SH-SY5Y (cell line): ENCODE measurements at regions not wholly inside any gene's neighbourhood (a gene's known extent, or its start where the extent isn't known, plus 50 kb on each side); places are given as distances from the start of the nearest gene placed in this dataset.

Experiments
- GATA2 ChIP-seq: IDR thresholded peaks from 2 replicates; pipeline ENCODE4 v1.6.1; 2011; ENCODE audit warnings: mild to moderate bottlenecking, low read depth, low read length
- GATA3 ChIP-seq: IDR thresholded peaks from 2 replicates; pipeline ENCODE4 v1.6.1; 2011; ENCODE audit warnings: low read depth, mild to moderate bottlenecking, low read length, moderate library complexity

DNA sequence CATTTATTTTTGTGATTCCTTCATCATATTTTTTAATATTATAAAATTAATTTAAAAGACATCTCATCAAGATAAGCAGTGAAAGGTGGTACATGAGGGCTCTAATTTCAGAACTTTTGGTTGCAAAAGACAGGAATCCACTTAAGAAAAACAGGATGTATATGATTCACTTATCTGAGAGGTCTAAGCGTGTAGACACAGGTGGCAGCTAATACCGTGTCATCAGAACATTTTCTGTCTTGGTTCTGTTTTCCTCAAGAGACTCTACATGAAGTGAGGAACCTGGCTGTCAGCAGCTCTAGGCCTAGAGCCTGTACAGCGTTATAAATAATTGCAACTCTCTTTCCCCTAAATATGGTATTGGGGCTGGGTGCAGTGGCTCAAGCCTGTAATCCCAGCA, 433.7 kb upstream of the NAALADL2 start:
- TF ChIP-seq GATA2 (no peak), GATA3 (no peak)

DNA sequence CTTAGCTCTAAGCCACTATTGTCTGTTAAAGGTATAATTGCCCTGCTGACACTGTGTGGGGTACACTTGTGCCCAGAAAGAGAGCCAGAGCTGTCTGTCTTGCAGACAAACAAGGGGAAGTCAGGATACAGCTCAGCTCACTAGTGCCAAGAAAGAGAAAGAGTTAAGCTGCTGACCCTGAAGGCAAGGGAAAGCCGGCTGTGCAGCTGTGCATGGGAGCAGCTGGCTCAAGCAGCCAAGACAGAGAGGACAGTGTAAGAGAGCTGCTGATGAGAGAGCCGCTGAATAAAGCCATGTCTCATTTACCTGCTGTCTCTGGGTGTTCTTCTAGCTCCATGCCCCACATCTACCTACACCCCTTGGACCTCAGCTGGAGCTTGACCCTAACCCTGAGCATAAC, 428.1 kb upstream of the NAALADL2 start:
- TF ChIP-seq GATA3 (no peak), GATA2 (no peak)

DNA sequence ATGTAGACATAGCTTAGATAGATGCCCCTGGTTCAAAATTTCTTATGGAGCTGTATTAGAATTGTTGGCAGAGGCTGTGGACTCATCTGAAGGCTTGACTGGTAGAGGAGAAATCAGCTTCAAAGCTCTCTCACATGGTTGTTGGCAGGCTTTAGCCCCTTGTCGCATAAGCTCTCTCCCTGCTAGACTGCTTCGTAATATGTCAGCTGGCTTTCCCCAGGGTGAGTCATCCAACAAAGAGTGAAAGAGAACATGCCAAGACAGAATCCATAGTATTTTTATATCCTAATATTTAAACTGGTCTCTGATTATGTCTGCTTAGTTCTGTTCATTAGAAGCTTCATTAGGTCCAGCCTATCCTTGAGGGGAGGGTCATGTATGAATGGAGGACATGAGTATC, 427.4 kb upstream of the NAALADL2 start:
- TF ChIP-seq GATA2 (no peak), GATA3 (no peak)

DNA sequence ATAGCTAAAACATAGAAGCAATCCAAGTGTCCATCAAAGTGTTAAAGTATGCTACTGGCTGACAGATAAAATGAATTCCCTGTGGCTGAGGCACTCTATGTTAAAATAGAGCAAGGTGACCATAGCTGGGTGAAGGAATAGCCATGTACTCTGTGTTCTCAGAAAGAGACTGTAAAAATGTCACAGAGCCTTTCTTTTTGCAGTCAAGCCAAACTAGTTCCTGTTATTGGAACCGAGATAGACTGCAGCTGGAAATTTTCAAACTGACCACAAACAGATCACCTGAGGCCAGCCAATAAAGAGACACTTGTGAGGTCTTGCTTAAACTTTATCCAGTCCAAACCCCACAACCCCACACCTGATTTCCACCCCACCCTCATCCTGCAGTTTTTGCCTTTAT, 422.8 kb upstream of the NAALADL2 start:
- TF ChIP-seq GATA3, result no peak
- TF ChIP-seq GATA2, result no peak

DNA sequence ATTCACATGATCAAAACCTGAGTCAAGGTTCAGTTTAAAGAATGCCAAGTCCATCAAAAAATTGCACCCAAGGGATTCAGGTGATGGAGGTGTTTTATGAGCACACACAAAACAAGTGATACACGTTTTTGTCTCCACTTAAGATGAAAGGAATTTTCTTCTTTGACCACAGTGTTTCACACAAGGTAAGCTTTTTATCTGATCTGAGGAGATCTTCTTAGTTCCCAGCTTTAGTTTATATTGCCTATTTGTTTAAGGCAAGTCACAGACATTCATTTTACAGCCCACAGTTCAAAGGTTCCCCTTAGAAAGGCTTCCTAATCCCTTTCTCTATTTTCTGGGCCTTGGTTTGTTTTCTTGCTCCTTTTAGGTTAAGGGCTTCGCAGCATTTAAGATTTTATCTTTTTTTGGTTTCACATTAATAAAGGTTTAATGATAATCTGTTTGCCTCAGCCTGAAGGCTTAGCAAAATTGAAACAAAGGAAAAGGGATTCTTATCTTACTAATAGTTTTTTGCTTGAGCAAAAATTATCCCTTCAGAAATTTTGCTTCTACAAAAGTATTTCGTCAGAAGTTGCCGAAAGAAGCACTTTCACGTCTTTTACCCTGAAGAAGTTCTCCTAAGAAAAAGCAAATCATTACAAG, 420.5 kb upstream of the NAALADL2 start:
- no peak for TF ChIP-seq GATA3
- no peak for TF ChIP-seq GATA2

DNA sequence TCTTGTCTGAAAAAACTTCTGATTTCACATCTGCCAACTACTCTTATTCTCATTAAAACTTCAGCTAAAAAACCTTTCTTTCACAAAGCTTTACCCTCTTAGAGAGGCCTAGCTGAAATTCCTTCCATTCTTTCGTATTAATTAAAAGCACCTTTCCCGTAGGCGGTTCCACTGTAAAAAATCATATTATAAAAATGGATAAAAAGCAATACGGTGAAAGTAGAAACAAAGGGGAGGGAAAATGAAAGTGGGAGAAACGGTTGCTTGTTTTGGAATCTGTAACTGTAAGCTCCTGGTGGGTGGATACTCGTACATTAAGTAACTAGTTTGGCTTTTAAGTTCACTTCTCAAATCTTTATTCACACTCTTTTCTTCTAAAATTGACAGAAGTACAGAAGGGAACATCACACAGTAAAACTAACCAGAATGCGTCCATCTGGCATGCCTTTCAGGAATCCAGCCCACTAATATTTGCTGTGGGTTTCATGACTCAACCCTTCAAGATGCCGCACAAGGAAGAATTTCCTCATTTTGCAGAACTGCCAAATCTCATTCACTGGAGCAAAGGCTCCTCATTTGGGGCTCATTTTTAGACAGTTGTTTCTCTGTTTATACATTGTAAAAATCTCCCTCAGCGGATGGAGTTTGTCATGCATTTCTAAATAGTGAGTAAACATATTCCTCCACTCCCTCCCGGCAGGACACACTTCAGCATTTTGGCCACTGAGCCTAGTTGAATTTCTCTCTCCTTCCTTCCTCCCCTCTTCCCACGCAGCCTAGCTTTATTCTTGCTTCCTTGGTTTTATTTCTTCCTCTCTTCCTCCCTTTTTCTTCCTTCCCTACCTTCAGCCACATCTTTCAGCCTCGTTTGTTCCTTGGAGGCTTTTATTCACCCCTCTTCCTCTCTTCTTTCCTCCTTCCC, 419.5 kb upstream of the NAALADL2 start:
- no peak for TF ChIP-seq GATA3
- TF ChIP-seq GATA2, result no peak

DNA sequence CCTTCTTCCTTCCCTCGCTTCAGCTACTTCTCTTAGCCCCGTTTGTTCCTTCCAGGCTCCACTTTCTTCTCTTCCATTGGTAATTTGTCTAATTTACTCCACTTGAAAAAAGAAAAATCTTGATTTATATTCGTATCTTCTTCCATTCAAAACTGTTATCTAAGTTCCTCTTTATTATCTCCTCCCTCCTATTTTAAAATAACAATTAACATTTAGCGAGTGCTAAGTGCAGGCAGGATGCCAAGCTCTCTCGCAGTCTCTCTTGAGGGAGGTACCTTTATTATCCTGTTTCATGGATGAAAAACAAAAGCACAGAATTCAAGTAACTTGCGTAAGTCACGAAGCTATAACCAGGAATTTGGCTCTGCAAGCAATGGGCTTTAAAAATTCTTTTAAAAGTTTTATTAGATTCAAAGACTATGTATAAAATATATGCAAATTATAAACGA, 418.9 kb upstream of the NAALADL2 start:
- TF ChIP-seq GATA2 (no peak), GATA3 (no peak)

DNA sequence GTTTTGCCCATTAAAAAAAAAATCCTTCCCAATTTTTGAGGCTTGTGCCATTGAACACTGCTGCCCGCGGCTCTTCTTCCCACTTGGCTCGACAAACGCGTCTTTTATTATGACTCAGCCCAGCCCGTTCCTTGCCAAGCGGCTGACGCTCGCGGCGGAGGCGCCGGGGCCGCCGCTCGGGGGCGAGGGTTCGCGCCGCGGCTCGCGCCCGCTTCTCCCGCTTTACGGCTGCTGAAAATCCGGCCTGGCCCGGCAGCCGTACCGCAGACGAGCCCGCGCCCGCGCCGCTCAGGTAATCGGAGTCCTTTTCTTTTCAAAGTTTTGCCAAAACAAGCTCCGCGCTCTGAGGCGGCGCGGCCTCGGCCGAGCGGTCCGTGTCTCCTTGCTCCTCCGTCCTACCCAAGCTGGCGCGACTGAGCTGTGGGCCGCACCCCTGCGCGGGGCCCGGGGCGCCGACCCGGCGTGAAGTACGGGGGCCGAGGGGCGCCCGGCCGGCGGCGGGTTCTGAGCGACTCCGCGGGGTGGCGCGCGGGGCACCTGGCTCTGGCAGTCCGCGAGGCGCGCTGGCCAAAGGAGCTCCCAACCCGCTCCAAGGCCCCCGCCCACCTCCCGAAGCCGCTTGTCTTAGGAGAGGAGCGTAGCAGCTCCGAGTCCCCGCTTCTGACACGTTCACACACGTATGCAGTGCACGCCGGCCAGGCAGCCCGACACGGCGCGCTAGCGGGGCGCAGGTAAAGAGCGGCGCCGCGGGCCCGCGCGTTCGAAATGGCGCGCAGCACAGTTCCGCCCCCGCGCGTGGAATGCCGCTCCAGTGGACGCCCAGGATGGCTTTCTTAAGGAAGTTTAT, 418.2 kb upstream of the NAALADL2 start:
- TF ChIP-seq GATA2, result no peak
- no peak for TF ChIP-seq GATA3

DNA sequence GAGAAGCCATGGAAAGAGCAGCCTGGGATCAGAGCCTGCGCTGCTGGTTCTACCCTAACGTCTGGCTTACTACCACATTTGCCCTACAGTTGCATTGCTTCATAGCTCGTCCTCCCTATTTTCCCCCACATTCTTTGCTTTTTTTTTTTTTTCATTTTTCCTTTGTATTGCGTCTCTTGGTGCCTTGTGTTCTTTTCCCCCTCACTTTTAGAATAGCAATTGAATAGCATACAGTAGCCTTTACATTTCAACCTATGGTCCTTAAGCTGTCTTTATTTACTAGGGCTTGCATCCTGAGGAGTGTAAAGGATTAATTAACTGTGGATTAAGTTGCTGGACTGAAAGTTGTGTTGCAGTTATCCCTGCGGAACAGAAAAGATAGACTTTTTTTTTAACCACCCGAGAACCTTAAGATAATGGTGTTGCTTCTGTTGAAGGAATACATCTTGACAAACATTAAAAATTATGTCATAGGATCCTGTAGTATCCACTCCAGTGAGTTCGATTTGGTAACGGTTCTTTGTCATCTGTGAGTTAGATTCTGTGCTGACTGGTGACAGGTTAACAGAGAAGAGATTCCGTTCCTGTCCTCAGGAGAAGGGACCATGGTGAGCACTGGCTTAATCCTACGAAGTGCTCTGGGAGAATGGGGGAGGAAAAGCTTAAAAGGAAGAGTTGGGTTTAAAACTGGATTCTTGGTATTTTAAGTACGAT, 417.4 kb upstream of the NAALADL2 start:
- TF ChIP-seq GATA2 (no peak), GATA3 (no peak)

DNA sequence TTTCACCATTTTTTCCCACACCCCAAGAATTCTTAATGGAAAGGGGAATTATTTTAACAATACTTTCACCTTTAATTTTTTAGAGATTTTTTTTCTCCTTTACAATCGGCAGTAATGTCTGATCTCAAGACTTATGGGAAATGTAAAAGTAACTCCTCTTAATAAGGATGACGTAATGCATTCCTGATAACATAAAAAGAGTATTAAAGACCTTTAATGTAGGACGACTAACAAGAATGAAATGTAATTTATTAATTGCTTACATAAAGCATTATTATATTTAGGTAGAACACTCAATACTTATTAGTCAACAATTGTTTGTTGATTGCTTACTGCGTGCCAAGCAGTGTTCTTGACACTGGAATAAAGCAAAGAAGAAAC, 416.8 kb upstream of the NAALADL2 start:
- TF ChIP-seq GATA2, result no peak

DNA sequence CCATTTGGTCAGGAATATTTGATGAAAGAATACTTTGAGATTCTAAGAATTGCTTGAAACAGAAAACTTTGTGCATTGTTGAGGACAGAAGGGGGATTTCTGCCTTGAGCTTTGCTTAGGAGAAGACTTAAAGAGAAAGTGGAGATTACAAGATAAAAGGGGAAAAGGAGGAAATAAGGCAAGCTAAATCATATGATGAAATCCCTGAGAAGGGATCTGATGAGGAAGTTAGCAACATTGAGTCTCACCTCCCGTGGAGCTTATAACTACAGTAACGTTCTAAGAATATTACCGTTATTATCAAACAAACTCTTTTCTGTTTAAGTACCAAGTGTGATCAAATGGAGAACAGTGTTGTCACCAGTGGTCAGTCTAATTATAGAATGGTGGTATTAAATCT, 414.7 kb upstream of the NAALADL2 start:
- TF ChIP-seq GATA3, result no peak
- TF ChIP-seq GATA2, result no peak

DNA sequence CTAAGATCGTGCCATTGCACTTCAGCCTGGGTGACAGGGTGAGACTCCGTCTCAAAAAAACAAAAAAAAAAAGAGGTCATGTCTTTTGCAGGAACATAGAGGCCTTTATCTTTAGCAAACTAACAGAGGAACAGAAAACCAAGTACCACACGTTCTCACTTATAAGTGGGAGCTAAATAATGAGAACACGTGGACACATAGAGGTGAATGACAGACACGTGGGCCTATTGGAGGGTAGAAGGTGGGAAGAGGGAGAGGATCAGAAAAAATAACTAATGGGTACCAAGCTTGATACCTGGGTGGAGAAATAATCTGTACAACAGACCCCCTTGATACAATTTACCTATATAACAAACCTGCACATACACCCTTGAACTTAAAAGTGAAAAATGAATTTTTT, 401.4 kb upstream of the NAALADL2 start:
- TF ChIP-seq GATA2, result no peak
- TF ChIP-seq GATA3, result no peak

DNA sequence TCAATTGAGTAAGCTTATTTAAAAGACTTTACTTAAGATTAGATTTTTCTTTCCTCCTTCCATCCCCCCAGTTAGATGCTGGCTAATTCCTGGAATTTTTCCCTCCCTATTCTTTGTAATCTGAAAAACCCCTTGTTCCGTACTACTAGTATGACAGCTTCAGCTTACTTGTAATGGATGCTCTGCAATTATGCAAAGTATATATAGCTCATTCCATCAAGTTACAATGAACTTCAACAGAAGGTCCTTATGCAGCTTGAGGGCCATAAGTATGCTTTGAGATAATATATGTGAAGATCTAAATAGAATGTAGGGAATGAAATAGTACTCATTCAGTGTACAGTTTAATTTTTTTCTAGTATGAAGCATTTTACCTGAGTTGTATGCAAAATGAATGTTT, 398.3 kb upstream of the NAALADL2 start:
- TF ChIP-seq GATA3 (no peak), GATA2 (no peak)

DNA sequence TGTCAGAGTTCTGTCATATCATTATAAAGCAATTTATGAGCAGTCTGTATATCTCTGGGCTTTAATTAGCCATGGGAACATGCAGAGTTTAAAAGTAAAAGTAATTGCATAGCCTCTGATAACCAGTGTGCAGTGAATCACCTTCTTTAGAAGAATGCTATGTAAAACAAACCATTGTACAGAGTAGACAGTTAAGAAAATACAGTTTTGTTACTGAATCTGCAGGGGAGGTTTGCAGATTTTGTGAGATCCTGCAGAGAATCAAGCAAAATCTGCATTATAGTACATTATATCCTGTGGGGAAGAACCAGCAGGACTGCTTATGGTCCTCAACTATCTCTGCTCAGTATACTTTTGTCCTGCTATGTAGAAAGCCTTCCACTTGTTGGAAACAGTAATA, 396.2 kb upstream of the NAALADL2 start:
- TF ChIP-seq GATA2, result no peak
- TF ChIP-seq GATA3, result no peak

DNA sequence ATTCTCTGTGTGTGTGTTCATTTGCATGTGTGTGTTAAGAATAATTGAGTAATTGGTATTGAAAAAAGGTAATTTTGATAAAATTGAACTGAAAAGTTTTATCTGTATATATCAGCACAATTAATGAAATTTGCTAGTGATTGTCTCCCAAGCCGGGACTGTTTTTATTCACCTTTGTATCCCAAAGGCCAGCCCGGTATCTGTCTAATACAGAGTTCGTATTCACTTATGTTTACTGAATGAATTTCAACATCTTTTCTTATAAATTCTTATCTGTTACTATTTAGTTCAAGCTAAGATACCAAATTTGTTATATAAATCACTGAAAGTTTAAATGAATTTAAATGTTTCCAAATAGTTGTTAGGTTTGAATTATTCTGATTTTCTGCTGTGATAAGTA, 394.0 kb upstream of the NAALADL2 start:
- TF ChIP-seq GATA2 (no peak), GATA3 (no peak)
